Fibroblast of villous mesenchyme (primary cell): ENCODE measurements at regions not wholly inside any gene's neighbourhood (a gene's known extent, or its start where the extent isn't known, plus 50 kb on each side); places are given as distances from the start of the nearest gene placed in this dataset.

ENCODE experiments used
- DNase-seq: peaks from one replicate; pipeline ENCODE4 v3.0.0-alpha.2; 2010; ENCODE audit warnings: low read depth
- H3K4me3 ChIP-seq: 2 replicates; pipeline ENCODE4 v1.5.1; 2011; ENCODE audit warnings: low read depth, mild to moderate bottlenecking, low read length
- TF ChIP-seq, protein P1 (sequence below): IDR thresholded peaks from 2 replicates; pipeline ENCODE4 v1.5.1; 2012; ENCODE audit warnings: low read depth, mild to moderate bottlenecking, low read length; ENCODE audit not compliant: insufficient read depth

- no peak overlapping the region for H3K4me3 ChIP-seq
- TF ChIP-seq, protein P1, sequence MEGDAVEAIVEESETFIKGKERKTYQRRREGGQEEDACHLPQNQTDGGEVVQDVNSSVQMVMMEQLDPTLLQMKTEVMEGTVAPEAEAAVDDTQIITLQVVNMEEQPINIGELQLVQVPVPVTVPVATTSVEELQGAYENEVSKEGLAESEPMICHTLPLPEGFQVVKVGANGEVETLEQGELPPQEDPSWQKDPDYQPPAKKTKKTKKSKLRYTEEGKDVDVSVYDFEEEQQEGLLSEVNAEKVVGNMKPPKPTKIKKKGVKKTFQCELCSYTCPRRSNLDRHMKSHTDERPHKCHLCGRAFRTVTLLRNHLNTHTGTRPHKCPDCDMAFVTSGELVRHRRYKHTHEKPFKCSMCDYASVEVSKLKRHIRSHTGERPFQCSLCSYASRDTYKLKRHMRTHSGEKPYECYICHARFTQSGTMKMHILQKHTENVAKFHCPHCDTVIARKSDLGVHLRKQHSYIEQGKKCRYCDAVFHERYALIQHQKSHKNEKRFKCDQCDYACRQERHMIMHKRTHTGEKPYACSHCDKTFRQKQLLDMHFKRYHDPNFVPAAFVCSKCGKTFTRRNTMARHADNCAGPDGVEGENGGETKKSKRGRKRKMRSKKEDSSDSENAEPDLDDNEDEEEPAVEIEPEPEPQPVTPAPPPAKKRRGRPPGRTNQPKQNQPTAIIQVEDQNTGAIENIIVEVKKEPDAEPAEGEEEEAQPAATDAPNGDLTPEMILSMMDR: no peak
- no peak for DNase-seq
These were observed 436.2 kb upstream of the ZFHX3 start for GRCh38 chr16:73483934-73484711.

DNA sequence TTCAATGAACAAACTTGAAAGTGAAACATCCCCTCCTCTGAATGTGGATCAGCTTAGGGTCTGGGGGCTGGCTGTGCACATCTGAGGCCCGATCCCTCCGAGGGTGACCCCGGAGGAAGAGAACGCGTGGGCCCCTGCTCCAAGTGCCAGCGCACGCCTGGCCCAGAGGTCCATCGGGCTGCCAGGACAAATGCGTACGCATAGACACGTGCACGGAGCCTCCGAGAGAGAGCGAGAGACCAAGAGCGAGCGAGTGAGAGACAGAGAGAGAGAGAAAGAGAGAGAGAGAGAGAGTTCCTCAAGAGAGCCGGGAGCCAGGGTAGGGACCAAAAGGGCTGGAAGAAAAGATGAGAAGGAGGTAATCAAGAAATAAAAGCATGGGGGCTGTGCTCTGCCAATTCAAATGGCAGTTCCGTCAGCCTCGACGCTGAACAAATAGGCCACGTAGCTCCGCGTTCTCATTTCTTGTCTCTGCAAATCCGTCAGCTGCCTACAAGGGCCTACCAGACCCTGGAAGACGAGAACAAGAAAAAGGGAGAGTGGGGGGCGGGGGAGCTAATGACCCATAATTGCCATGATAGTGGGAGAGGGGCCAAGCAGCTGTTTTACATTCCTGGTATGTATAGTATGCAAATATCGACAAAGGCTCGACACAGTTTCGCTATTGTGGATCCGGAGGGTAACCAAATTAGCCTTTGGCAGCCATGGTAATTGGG is 435.3 kb upstream of the ZFHX3 start:
- DNase-seq: no peak
- TF ChIP-seq, protein P1: no peak

DNA sequence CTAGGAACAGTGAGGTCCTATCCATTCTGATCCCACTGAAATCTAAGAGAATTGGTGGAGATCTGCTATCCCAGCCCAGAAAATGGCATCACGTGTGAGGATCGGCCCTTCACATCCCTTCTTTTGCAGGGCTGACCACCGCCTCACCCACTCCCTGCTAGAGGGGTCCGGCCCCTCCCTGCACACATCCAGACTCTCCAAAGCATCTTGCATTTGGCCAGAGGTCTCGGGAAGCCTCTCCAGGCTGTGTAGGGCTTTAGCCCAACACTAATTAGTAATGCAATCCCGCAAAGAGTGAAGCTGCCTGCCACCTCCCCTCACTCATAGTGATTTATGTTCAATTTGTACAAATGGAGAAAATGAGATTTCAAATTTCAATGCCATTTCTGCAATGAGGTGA is 434.4 kb upstream of the ZFHX3 start:
- TF ChIP-seq, protein P1: no peak

More for the DNA sequence above, 435.3 kb upstream of the ZFHX3 start:
- H3K4me3 ChIP-seq: no peak overlapping the region

DNA sequence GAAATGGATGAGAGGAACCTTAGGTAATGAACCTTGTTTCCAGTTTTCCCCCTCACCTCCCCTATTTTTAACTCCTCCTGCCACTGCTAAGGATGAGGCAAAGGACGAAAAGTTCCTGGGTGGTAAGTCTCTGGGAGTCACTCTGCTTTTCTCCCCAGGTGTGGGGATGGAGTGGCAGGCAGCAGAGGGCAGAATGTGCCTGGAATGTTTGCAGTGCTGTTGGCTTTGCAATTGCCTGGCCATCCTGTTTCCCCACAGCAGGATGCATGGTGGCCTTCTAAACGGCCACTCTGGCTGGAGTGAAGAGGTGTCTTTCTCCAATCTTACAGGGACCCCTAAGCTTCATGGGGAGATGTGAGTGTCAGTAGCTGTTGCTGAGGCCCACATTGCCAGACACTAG is 432.5 kb upstream of the ZFHX3 start:
- H3K4me3 ChIP-seq: no peak overlapping the region
- TF ChIP-seq, protein P1: no peak
- no peak for DNase-seq

More for the DNA sequence above, 434.4 kb upstream of the ZFHX3 start:
- no peak for DNase-seq
- no peak overlapping the region for H3K4me3 ChIP-seq

DNA sequence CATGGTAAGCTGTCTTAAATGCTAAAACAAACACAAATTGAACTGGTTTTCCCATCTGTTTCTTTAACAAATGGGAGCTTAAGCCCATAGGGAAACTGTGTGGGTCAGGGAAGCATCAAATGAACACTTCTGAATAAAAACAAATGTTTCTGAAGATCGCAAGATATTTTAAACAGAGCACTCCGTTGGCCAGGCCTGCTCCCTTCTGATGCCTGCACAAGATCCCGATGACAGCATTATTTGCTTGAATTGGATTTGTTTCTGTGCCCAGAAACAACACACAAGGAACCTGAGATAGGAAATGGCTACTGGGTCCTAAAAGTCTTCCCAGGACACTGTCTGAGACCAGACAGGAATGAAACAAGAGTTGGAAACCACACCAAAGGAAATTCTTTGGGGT is 425.8 kb upstream of the ZFHX3 start:
- H3K4me3 ChIP-seq: no peak overlapping the region
- peak; percentile 3 for DNase-seq
- TF ChIP-seq, protein P1: no peak

DNA sequence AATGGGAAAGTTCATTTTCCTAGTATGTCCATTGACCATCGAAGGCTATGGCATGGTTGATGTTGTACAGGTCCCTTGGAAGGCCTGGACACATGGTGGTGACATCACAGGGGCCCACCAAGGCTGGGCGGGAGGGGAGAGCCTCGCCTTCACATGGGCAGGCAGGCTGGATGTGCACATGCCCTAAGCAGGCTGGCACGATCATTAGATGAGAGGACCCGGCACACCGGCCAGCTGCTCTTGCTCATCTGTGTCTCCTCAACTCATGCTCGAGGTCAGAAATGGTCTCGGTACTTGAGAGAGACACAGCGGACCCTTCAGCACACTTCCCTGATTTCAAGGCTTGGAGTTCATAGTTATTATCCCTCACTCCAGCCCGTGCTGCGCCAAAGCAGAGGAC is 416.9 kb upstream of the ZFHX3 start:
- TF ChIP-seq, protein P1: no peak
- DNase-seq: no peak
- H3K4me3 ChIP-seq: no peak overlapping the region
